Stomach (tissue), 8 donors: ENCODE measurements at regions not wholly inside any gene's neighbourhood (a gene's known extent, or its start where the extent isn't known, plus 50 kb on each side); places are given as distances from the start of the nearest gene placed in this dataset.

Experiments
- DNase-seq, 2 donors: peaks; one replicate each; pipeline versions ENCODE4 v3.0.0 to v3.0.0-alpha.2; 2013 to 2019
- H3K27ac ChIP-seq, 5 donors: fragments of 200-600 bp in 4 of 5; sonication (generic) in 4 of 5; one replicate each; pipeline ENCODE4 v1.5.1; 2013 to 2019; ENCODE audit warnings: mild to moderate bottlenecking in 1 of 5, moderate library complexity in 1 of 5
- H3K27me3 ChIP-seq, 3 donors: fragments of 200-600 bp; sonication (generic); one replicate each; pipeline ENCODE4 v1.5.1; 2017 to 2019; ENCODE audit warnings: mixed run types in 1 of 3
- H3K36me3 ChIP-seq, 4 donors: fragments of 200-600 bp; sonication (generic); 1 replicate in 3 of 4; 2 replicates in 1 of 4; pipeline ENCODE4 v1.5.1; 2016 to 2019
- H3K4me1 ChIP-seq, 4 donors: fragments of 200-600 bp; sonication (generic); one replicate each; pipeline ENCODE4 v1.5.1; 2016 to 2019
- H3K4me3 ChIP-seq, 4 donors: fragments of 200-600 bp; sonication (generic) in 3 of 4; one replicate each; pipeline ENCODE4 v1.5.1; 2016 to 2019; ENCODE audit warnings: mild to moderate bottlenecking in 1 of 4
- H3K9me3 ChIP-seq, 4 donors: fragments of 200-600 bp; sonication (generic); one replicate each; pipeline ENCODE4 v1.5.1; 2016 to 2019
- EP300 ChIP-seq: sonication (generic); formaldehyde crosslinking; IDR thresholded peaks from one replicate; pipeline ENCODE4 v1.6.1; 2017; ENCODE audit warnings: antibody characterized with exemption
- POLR2A ChIP-seq, 4 donors: fragments of 450-650 bp; IDR thresholded peaks; one replicate each; pipeline ENCODE4 v1.6.1; 2016; ENCODE audit warnings: antibody characterized with exemption in 4 of 4, control low read depth in 2 of 4, mild to moderate bottlenecking in 1 of 4, moderate library complexity in 1 of 4
- POLR2AphosphoS5 ChIP-seq, 3 donors: sonication (generic); formaldehyde crosslinking; IDR thresholded peaks; one replicate each; pipeline ENCODE4 v1.6.1; 2016; ENCODE audit warnings: antibody characterized with exemption in 3 of 3
- WGBS, 5 donors: extraction: QIAGEN DNeasy Blood & Tissue Kit in 3 of 5; methylation state at CpG; one replicate each; pipeline versions ENCODE4 v1.1.5 to v1.1.7; 2013 to 2018; 5-methylcytosine and 5-hydroxymethylcytosine counted together
- intact Hi-C: fragments of 100-400 bp; cut with DNase I; formaldehyde crosslinking; loops from one replicate; pipeline ENCODE4 v1.15.1; 2023; ENCODE audit warnings: low total_unique reads
- TF ChIP-seq, protein P1 (sequence below), 7 experiments: fragments of 450-650 bp in 4 of 7; fragments of 200-600 bp in 3 of 7; sonication (generic) in 3 of 7; IDR thresholded peaks; one replicate each; pipeline ENCODE4 v1.5.1; 2016 to 2019; ENCODE audit warnings: antibody characterized with exemption in 7 of 7, control low read depth in 2 of 7, mild to moderate bottlenecking in 1 of 7
- donor health status: healthy with polysubstance abuse.
- donor health status: Bipolar disorder and iron deficiency.
- donor health status: healthy.

DNA sequence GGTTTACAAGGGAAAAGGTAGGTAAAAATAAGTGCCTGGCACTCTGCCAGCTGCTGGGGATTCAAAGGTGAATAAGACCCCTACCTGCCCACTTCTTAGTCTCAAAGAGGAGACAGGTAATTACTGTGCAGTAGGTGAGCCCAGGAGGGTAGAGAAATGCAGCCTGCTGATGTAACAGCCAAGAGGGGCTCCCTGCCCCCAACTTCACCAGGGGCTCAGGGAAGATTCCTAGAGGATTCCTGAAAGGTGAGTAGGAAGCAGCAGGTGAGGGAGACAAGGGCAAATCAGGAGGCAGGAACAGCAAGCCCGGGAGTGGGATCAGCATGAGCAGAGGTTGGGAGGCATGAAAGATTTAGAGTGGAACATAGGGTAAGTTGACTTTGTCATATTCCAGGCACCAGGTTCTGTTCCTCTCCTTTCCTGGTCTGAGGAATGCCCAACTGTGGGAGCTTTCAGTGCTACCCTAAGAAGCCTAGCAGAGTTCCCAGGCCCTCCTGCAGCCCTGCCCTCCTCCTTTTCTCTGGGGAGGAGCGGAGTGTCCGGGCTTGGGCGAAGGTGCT is 258.1 kb downstream of the LRFN2 start:
- 84 to 90% (median 87%) methylated on average over 4 of the region's 4 CpGs for WGBS, 5 donors
- intact Hi-C loops = no loop called here

DNA sequence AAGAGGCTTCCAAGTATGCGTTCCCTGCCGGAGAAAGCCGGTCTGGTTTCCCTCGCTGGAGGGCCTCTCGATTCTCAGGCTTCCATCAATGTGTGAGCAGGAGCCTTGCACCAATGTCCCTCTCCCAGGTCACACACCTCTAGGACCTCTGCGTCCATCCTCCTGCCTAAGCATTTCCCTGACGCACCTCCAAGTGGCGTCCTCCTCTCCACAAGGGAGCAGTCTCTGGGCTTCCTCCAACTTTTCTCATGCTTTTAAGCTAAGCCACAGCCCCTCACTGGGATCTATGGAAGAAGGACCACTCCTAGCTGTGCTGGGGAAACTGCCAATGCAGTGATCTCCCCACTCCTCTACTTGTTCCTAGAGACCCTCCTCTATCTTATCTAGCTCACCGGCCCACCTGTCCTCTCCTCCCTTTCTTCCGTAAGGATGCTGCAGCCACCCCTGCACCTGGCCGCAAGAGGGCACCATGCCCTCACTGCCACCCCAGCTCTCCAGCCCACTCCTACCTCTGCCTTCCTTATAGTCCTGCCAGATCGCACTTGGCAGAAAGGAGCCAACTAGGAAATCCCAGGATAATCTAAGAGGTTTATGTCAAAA is 258.7 kb downstream of the LRFN2 start:
- Histone ChIP-seq H3K9me3 (no peaks in the 10 kb centered on the region), H3K4me1 (no peaks in the 10 kb centered on the region), H3K27ac (no peak overlapping the region), H3K36me3 (no peaks in the 10 kb centered on the region), H3K4me3 (no peak overlapping the region), H3K27me3 (peaks cover 0 to 53% (median 0%) of the 10 kb centered on the region in 3 donors)
- WGBS, 5 donors = 37 to 48% (median 40%) methylated on average over 12 of the region's 12 CpGs
- no peak for TF ChIP-seq POLR2AphosphoS5 (IDR thresholded peaks at IDR 0.05)
- TF ChIP-seq, protein P1, sequence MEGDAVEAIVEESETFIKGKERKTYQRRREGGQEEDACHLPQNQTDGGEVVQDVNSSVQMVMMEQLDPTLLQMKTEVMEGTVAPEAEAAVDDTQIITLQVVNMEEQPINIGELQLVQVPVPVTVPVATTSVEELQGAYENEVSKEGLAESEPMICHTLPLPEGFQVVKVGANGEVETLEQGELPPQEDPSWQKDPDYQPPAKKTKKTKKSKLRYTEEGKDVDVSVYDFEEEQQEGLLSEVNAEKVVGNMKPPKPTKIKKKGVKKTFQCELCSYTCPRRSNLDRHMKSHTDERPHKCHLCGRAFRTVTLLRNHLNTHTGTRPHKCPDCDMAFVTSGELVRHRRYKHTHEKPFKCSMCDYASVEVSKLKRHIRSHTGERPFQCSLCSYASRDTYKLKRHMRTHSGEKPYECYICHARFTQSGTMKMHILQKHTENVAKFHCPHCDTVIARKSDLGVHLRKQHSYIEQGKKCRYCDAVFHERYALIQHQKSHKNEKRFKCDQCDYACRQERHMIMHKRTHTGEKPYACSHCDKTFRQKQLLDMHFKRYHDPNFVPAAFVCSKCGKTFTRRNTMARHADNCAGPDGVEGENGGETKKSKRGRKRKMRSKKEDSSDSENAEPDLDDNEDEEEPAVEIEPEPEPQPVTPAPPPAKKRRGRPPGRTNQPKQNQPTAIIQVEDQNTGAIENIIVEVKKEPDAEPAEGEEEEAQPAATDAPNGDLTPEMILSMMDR (IDR thresholded peaks at IDR 0.05) = peak in 5 of 7 experiments; percentile 37 to 89 (median 71)
- intact Hi-C loops = no loop called here
- DNase-seq = peak; percentile 78 to 86

More for the DNA sequence above, 258.1 kb downstream of the LRFN2 start:
- peaks cover 0 to 56% (median 3%) of the 10 kb centered on the region in 3 donors for H3K27me3 ChIP-seq
- no peak overlapping the region for H3K27ac ChIP-seq
- H3K9me3 ChIP-seq = no peaks in the 10 kb centered on the region
- DNase-seq = no peak
- H3K36me3 ChIP-seq = no peaks in the 10 kb centered on the region
- TF ChIP-seq, protein P1 (IDR thresholded peaks at IDR 0.05) = no peak
- TF ChIP-seq POLR2A (IDR thresholded peaks at IDR 0.05) (no peak), EP300 (no peak), POLR2AphosphoS5 (IDR thresholded peaks at IDR 0.05) (no peak)
- no peak overlapping the region for H3K4me3 ChIP-seq
- H3K4me1 ChIP-seq = no peaks in the 10 kb centered on the region

DNA sequence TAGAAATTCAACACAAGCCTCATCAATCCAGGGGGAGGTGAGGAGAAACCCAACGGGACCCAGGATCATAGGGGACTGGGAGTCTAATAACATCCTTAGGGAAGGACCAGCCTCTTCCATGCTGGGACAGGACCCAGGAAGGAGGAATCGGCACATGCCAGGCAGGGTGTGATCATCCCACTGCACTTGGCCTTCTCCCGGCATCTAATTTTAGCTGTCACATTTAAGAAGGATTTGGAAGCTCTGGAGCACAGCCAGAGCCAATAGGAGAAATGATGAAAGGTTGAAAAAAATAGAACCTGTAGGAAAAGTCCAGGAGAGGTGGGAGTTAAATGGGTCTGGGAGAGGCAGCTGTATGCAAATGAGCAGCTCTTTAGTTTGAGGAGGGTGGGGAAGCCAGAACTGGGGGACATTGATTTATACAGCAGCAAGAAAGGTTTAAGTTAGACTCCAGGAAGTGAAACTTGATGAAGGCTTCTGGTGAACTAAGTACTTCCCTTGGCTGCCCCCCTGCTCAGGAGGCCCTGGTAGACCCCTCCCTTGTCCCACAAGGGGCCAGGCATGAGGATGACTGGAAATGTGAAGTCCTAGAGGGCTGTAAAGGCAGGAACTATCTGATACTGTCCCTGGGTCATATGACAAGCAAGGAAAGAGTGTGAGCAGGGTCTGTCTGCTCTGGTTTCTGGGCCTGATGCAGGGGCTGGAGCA is 260.3 kb downstream of the LRFN2 start:
- H3K36me3 ChIP-seq = no peaks in the 10 kb centered on the region
- TF ChIP-seq, protein P1 (IDR thresholded peaks at IDR 0.05) = no peak
- no peak for TF ChIP-seq POLR2AphosphoS5 (IDR thresholded peaks at IDR 0.05)
- TF ChIP-seq POLR2A (IDR thresholded peaks at IDR 0.05) = no peak
- TF ChIP-seq EP300 = no peak
- no peak overlapping the region for H3K4me3 ChIP-seq
- no peak for DNase-seq
- H3K9me3 ChIP-seq = no peaks in the 10 kb centered on the region
- peaks cover 0 to 62% (median 0%) of the 10 kb centered on the region in 3 donors for H3K27me3 ChIP-seq
- WGBS, 5 donors = 51 to 81% (median 74%) methylated on average over 3 of the region's 3 CpGs
- H3K4me1 ChIP-seq = no peaks in the 10 kb centered on the region
- H3K27ac ChIP-seq = no peak overlapping the region
- intact Hi-C loops = no loop called here

DNA sequence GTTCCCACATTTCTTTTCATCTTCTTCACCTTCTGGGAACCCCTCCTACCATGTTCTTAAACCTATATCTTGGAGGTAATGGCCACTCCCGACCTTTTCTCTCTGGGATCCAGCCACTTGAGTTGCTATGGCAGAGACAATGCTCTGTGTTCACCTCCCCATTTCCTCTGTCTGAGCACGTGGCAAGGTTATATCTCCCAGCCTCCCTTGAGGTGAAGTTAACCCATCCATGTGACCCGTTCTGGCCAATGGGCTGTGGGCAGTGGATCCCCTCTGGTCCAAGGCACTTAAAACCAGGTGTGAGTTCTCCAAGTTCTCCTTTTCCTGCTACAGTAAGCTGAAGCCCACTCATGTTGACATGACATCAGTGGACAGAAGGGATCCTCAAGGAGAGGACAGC is 261.4 kb downstream of the LRFN2 start:
- Histone ChIP-seq H3K27ac (no peak overlapping the region), H3K4me3 (no peak overlapping the region), H3K27me3 (peaks cover 0 to 55% (median 0%) of the 10 kb centered on the region in 3 donors), H3K9me3 (no peaks in the 10 kb centered on the region), H3K36me3 (no peaks in the 10 kb centered on the region), H3K4me1 (no peaks in the 10 kb centered on the region)
- no peak for DNase-seq
- 48 to 67% (median 58%) methylated on average over 3 of the region's 3 CpGs for WGBS, 5 donors
- TF ChIP-seq POLR2A (IDR thresholded peaks at IDR 0.05) = no peak
- TF ChIP-seq EP300 = no peak
- TF ChIP-seq POLR2AphosphoS5 (IDR thresholded peaks at IDR 0.05) = no peak
- TF ChIP-seq, protein P1 (IDR thresholded peaks at IDR 0.05) = no peak
- intact Hi-C loops = no loop called here
